CD14-positive monocyte (primary cell): ENCODE measurements at regions not wholly inside any gene's neighbourhood (a gene's known extent, or its start where the extent isn't known, plus 50 kb on each side); places are given as distances from the start of the nearest gene placed in this dataset.

Experiments
- DNase-seq, 3 donors: peaks; one replicate each; pipeline ENCODE4 v3.0.0-alpha.2; 2011 to 2022
- H2AFZ ChIP-seq: 2 replicates; pipeline ENCODE4 v1.6.0; 2012; ENCODE audit warnings: mild to moderate bottlenecking, low read depth, low read length, inconsistent platforms; ENCODE audit not compliant: insufficient read depth, poor library complexity, severe bottlenecking
- H3K27ac ChIP-seq, 2 donors: 1 replicate in 1 of 2; 2 replicates in 1 of 2; pipeline ENCODE4 v1.5.1; 2012 to 2013; ENCODE audit warnings: low read length in 2 of 2, control low read depth in 1 of 2, inconsistent platforms in 1 of 2, low read depth in 1 of 2, mild to moderate bottlenecking in 1 of 2
- H3K27me3 ChIP-seq, 2 donors: one replicate each; pipeline versions ENCODE4 v1.6.0 to v1.6.1; 2011 to 2013; ENCODE audit warnings: low read length in 2 of 2; ENCODE audit not compliant: control insufficient read depth in 2 of 2, insufficient read depth in 2 of 2
- H3K36me3 ChIP-seq, 2 donors: replicated peaks in 1 of 2; 1 replicate in 1 of 2; 2 replicates in 1 of 2; pipeline versions ENCODE4 v1.5.1 to v1.6.1; 2012 to 2013; ENCODE audit warnings: low read length in 2 of 2, control low read depth in 1 of 2, inconsistent platforms in 1 of 2, mild to moderate bottlenecking in 1 of 2; ENCODE audit not compliant: insufficient read depth in 2 of 2, control insufficient read depth in 1 of 2
- H3K4me1 ChIP-seq, 2 donors: 1 replicate in 1 of 2; 2 replicates in 1 of 2; pipeline versions ENCODE4 v1.5.1 to v1.6.1; 2012 to 2013; ENCODE audit warnings: low read length in 2 of 2, control low read depth in 1 of 2, inconsistent platforms in 1 of 2, mild to moderate bottlenecking in 1 of 2, moderate library complexity in 1 of 2; ENCODE audit not compliant: insufficient read depth in 2 of 2, control insufficient read depth in 1 of 2
- H3K4me2 ChIP-seq: replicated peaks from 2 replicates; pipeline ENCODE3; 2012; ENCODE audit warnings: low read length, moderate library complexity, mild to moderate bottlenecking; ENCODE audit not compliant: poor library complexity, severe bottlenecking; ENCODE audit errors: extremely low read depth
- H3K4me3 ChIP-seq, 3 experiments: fragments of 200-600 bp in 1 of 3; sonication (generic) in 1 of 3; replicated peaks in 1 of 3; 1 replicate in 2 of 3; 2 replicates in 1 of 3; pipeline ENCODE4 v1.5.1; 2011 to 2013; ENCODE audit warnings: low read length in 3 of 3, mild to moderate bottlenecking in 3 of 3, control low read depth in 2 of 3, low read depth in 2 of 3, inconsistent platforms in 1 of 3, moderate library complexity in 1 of 3
- H3K79me2 ChIP-seq: 2 replicates; pipeline ENCODE4 v1.6.0; 2012; ENCODE audit warnings: mild to moderate bottlenecking, control low read depth, inconsistent platforms, low read length, moderate library complexity; ENCODE audit not compliant: insufficient read depth
- H3K9ac ChIP-seq: 2 replicates; pipeline ENCODE4 v1.6.0; 2017; ENCODE audit warnings: low read length, mild to moderate bottlenecking; ENCODE audit not compliant: insufficient read depth, poor library complexity, severe bottlenecking
- H3K9me3 ChIP-seq, 2 donors: replicated peaks in 1 of 2; 1 replicate in 1 of 2; 2 replicates in 1 of 2; pipeline versions ENCODE4 v1.5.1 to v1.6.1; 2012 to 2013; ENCODE audit warnings: low read length in 2 of 2, control low read depth in 1 of 2; ENCODE audit not compliant: control insufficient read depth in 1 of 2, insufficient read depth in 1 of 2
- H4K20me1 ChIP-seq: 2 replicates; pipeline ENCODE4 v1.6.0; 2012; ENCODE audit warnings: mild to moderate bottlenecking, low read length, control low read depth, moderate library complexity; ENCODE audit not compliant: insufficient read depth
- H3K27ac Mint-ChIP-seq, 7 donors: one replicate each; pipeline ENCODE4 v1.8.0; 2020; ENCODE audit warnings: mild to moderate bottlenecking in 7 of 7, mixed read lengths in 7 of 7, moderate library complexity in 6 of 7, inconsistent platforms in 2 of 7
- H3K27me3 Mint-ChIP-seq, 3 donors: one replicate each; pipeline ENCODE4 v1.8.0; 2021 to 2022; ENCODE audit warnings: low read depth in 3 of 3, mild to moderate bottlenecking in 3 of 3, mixed read lengths in 3 of 3, moderate library complexity in 3 of 3, inconsistent platforms in 1 of 3
- H3K36me3 Mint-ChIP-seq, 2 donors: one replicate each; pipeline ENCODE4 v1.8.0; 2020; ENCODE audit warnings: mixed read lengths in 2 of 2, inconsistent platforms in 1 of 2, mild to moderate bottlenecking in 1 of 2
- H3K4me1 Mint-ChIP-seq: one replicate; pipeline ENCODE4 v1.8.0; 2020; ENCODE audit warnings: mild to moderate bottlenecking, mixed read lengths
- H3K4me3 Mint-ChIP-seq, 2 donors: one replicate each; pipeline ENCODE4 v1.8.0; 2020; ENCODE audit warnings: mild to moderate bottlenecking in 2 of 2, mixed read lengths in 2 of 2, moderate library complexity in 1 of 2
- H3K9me3 Mint-ChIP-seq, 7 donors: one replicate each; pipeline ENCODE4 v1.8.0; 2020 to 2022; ENCODE audit warnings: mixed read lengths in 7 of 7, mild to moderate bottlenecking in 6 of 7, moderate library complexity in 6 of 7, inconsistent platforms in 2 of 7
- CTCF ChIP-seq: fragments of 200-600 bp; IDR thresholded peaks from one replicate; pipeline ENCODE4 v1.8.0; 2022; ENCODE audit warnings: antibody characterized with exemption, mild to moderate bottlenecking
- WGBS: methylation state at CpG from one replicate; pipeline ENCODE4 v1.1.5; 2013; ENCODE audit warnings: missing lambda C conversion rate; ENCODE audit not compliant: insufficient coverage; 5-methylcytosine and 5-hydroxymethylcytosine counted together
- intact Hi-C, 2 donors: fragments of 100-400 bp; cut with micrococcal nuclease; formaldehyde crosslinking; loops; one replicate each; pipeline versions ENCODE4 v1.15.0 to v1.15.1; 2023

GRCh38 chr1:94629259-94630181 lies 88.0 kb upstream of the F3 start:
- WGBS = 76% methylated on average over 8 of the region's 16 CpGs
- intact Hi-C loops = no loop called here
- Histone ChIP-seq H3K4me3 (no peak overlapping the region), H3K79me2 (no peaks in the 10 kb centered on the region), H3K27ac (no peak overlapping the region), H3K27me3 (no peaks in the 10 kb centered on the region), H3K9ac (no peak overlapping the region), H3K36me3 (no peaks in the 10 kb centered on the region), H3K9me3 (peaks cover 0 to 3% of the 10 kb centered on the region in 2 donors), H2AFZ (no peak overlapping the region), H3K4me1 (peaks cover 0 to 3% of the 10 kb centered on the region in 2 donors), H4K20me1 (no peaks in the 10 kb centered on the region), H3K4me2 (no peak overlapping the region)
- DNase-seq = no peak
- Mint-ChIP-seq H3K9me3 (peaks cover 0 to 29% (median 2%) of the 10 kb centered on the region in 7 donors), H3K27me3 (peaks cover 0 to 4% (median 1%) of the 10 kb centered on the region in 3 donors), H3K4me3 (no peak overlapping the region), H3K36me3 (no peaks in the 10 kb centered on the region), H3K4me1 (peaks cover 12% of the 10 kb centered on the region), H3K27ac (no peak overlapping the region)
- no peak for TF ChIP-seq CTCF

DNA sequence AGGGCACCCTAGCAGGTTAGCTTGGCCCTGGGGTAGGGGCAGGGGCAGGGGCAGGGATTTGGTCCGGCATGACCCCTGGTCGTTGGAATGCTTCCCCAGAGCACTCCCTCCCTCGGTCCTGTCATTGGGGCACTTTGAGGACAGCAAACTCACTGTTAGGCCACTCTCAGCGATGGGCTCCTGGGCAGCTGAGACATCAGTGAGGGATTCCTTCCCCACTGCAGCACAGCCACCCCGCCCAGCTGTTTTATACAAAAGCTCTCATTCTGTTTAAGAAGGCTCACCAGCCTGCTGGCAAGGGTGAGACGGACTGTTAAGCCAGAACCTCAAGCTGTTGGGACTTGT lies 86.9 kb upstream of the F3 start:
- no peaks in the 10 kb centered on the region for H3K27me3 ChIP-seq
- no peak overlapping the region for H3K27ac ChIP-seq
- peaks cover 0 to 3% (median 1%) of the 10 kb centered on the region in 3 donors for H3K27me3 Mint-ChIP-seq
- no peaks in the 10 kb centered on the region for H3K79me2 ChIP-seq
- no peak for TF ChIP-seq CTCF
- H3K4me3 Mint-ChIP-seq = no peak overlapping the region
- H3K4me3 ChIP-seq = no peak overlapping the region
- H2AFZ ChIP-seq = no peak overlapping the region
- no peak overlapping the region for H3K27ac Mint-ChIP-seq
- H3K4me1 ChIP-seq = peaks cover 0 to 3% of the 10 kb centered on the region in 2 donors
- peaks cover 0 to 24% (median 2%) of the 10 kb centered on the region in 7 donors for H3K9me3 Mint-ChIP-seq
- H3K36me3 Mint-ChIP-seq = no peaks in the 10 kb centered on the region
- DNase-seq = no peak
- H3K4me1 Mint-ChIP-seq = peaks cover 12% of the 10 kb centered on the region
- peaks cover 0 to 3% of the 10 kb centered on the region in 2 donors for H3K9me3 ChIP-seq
- no peaks in the 10 kb centered on the region for H4K20me1 ChIP-seq
- intact Hi-C loops = no loop called here
- H3K36me3 ChIP-seq = no peaks in the 10 kb centered on the region
- WGBS = 100% methylated on average over 4 of the region's 6 CpGs
- H3K9ac ChIP-seq = no peak overlapping the region
- H3K4me2 ChIP-seq = no peak overlapping the region
